ENCODE measurements at regions not wholly inside any gene's neighbourhood (a gene's known extent, or its start where the extent isn't known, plus 50 kb on each side); places are given as distances from the start of the nearest gene placed in this dataset.
A peak's percentile ranks its signal among the peaks of the same experiment; 100 is the strongest.

GRCh38 chr10:89861584-89862301 lies 160.4 kb downstream of the KIF20B start:
- ATAC-seq (peak; percentile 45), DNase-seq (ENCODE audit: low read depth, low spot score) (no peak)
- no TSS peak for BruUV-seq (replicated peaks)
- H3K27ac ChIP-seq (ENCODE audit: low read length), result no peak overlapping the region
- ChIA-PET CTCF (no interaction called here), POLR2A (no interaction called here)
- H3K4me1 ChIP-seq (ENCODE audit: control insufficient read depth, insufficient read depth, low read length), result no peaks in the 10 kb centered on the region
- no peaks in the 10 kb centered on the region for H3K36me3 ChIP-seq (ENCODE audit: control insufficient read depth, insufficient read depth, low read length)
- no peak for TF ChIP-seq TCF7L2 (IDR thresholded peaks at IDR 0.05; ENCODE audit: low read depth, low read length)
- TF ChIP-seq CTCF (IDR thresholded peaks at IDR 0.05), result no peak
- TF ChIP-seq REST (IDR thresholded peaks at IDR 0.05; ENCODE audit: insufficient read depth in 1 of 2, low read depth in 2 of 2, low read length in 1 of 2), result no peak
- TF ChIP-seq POLR2AphosphoS5 (IDR thresholded peaks at IDR 0.05; ENCODE audit: low read depth, low read length), result no peak
- no peak for TF ChIP-seq SIN3A (IDR thresholded peaks at IDR 0.05; ENCODE audit: borderline replicate concordance, insufficient read depth, low read depth, low read length)
- in situ Hi-C loops (cut with HindIII; ENCODE audit: low pct_unique_long_range_greater_than_20kb, low sequenced_read_pairs), result no loop called here
- no peaks in the 10 kb centered on the region for H3K9me3 ChIP-seq (ENCODE audit: control insufficient read depth, insufficient read depth, low read depth, low read length)
- no peaks in the 10 kb centered on the region for H3K27me3 ChIP-seq (ENCODE audit: control insufficient read depth, insufficient read depth, low read length)
- intact Hi-C loops (cut with micrococcal nuclease; ENCODE audit: unreplicated experiment), result no loop called here
- H3K4me3 ChIP-seq (ENCODE audit: low read depth in 2 of 2, low read length in 2 of 2), result no peak overlapping the region

GRCh38 chr10:89867964-89868363 lies 166.6 kb downstream of the KIF20B start:
- no peak for ATAC-seq
- no peak for DNase-seq (ENCODE audit: low read depth, low spot score)
- Histone ChIP-seq H3K27ac (ENCODE audit: low read length) (no peak overlapping the region), H3K4me1 (ENCODE audit: control insufficient read depth, insufficient read depth, low read length) (no peaks in the 10 kb centered on the region), H3K36me3 (ENCODE audit: control insufficient read depth, insufficient read depth, low read length) (no peaks in the 10 kb centered on the region), H3K9me3 (ENCODE audit: control insufficient read depth, insufficient read depth, low read depth, low read length) (no peaks in the 10 kb centered on the region), H3K4me3 (ENCODE audit: low read depth in 2 of 2, low read length in 2 of 2) (no peak overlapping the region), H3K27me3 (ENCODE audit: control insufficient read depth, insufficient read depth, low read length) (peaks cover 4% of the 10 kb centered on the region)
- ChIA-PET CTCF (no interaction called here), POLR2A (no interaction called here)
- in situ Hi-C loops (cut with HindIII; ENCODE audit: low pct_unique_long_range_greater_than_20kb, low sequenced_read_pairs), result no loop called here
- BruUV-seq (replicated peaks), result no TSS peak
- intact Hi-C loops (cut with micrococcal nuclease; ENCODE audit: unreplicated experiment), result no loop called here
- TF ChIP-seq POLR2AphosphoS5 (IDR thresholded peaks at IDR 0.05; ENCODE audit: low read depth, low read length) (no peak), TCF7L2 (IDR thresholded peaks at IDR 0.05; ENCODE audit: low read depth, low read length) (no peak), SIN3A (IDR thresholded peaks at IDR 0.05; ENCODE audit: borderline replicate concordance, insufficient read depth, low read depth, low read length) (no peak), CTCF (IDR thresholded peaks at IDR 0.05) (no peak), REST (IDR thresholded peaks at IDR 0.05; ENCODE audit: insufficient read depth in 1 of 2, low read depth in 2 of 2, low read length in 1 of 2) (no peak)

All from Panc1 (cell line).